ENCODE measurements at regions not wholly inside any gene's neighbourhood (a gene's known extent, or its start where the extent isn't known, plus 50 kb on each side); places are given as distances from the start of the nearest gene placed in this dataset.

- no peak for DNase-seq (ENCODE audit: low read depth)
Measured at GRCh38 chr4:81773557-81773956, 301.9 kb upstream of the RASGEF1B start.

- DNase-seq (ENCODE audit: low read depth), result no peak
Measured at GRCh38 chr4:81771721-81772120, 300.0 kb upstream of the RASGEF1B start.

- DNase-seq (ENCODE audit: low read depth), result no peak
Measured at GRCh38 chr4:81769244-81769643, 297.5 kb upstream of the RASGEF1B start.

- no peak for DNase-seq (ENCODE audit: low read depth)
Measured at GRCh38 chr4:81758574-81759264, 287.0 kb upstream of the RASGEF1B start.

GRCh38 chr4:81757691-81758090 is 286.0 kb upstream of the RASGEF1B start:
- no peak for DNase-seq (ENCODE audit: low read depth)

GRCh38 chr4:81756973-81757372 is 285.3 kb upstream of the RASGEF1B start:
- no peak for DNase-seq (ENCODE audit: low read depth)

GRCh38 chr4:81756042-81756441 is 284.3 kb upstream of the RASGEF1B start:
- DNase-seq (ENCODE audit: low read depth), result no peak

- no peak for DNase-seq (ENCODE audit: low read depth)
Measured at GRCh38 chr4:81754169-81754568, 282.5 kb upstream of the RASGEF1B start.

GRCh38 chr4:81751531-81752289 is 280.0 kb upstream of the RASGEF1B start:
- DNase-seq (ENCODE audit: low read depth), result no peak

GRCh38 chr4:81747242-81747930 is 275.7 kb upstream of the RASGEF1B start:
- DNase-seq (ENCODE audit: low read depth), result no peak

GRCh38 chr4:81746773-81747172 is 275.1 kb upstream of the RASGEF1B start:
- DNase-seq (ENCODE audit: low read depth), result no peak

GRCh38 chr4:81746071-81746470 is 274.4 kb upstream of the RASGEF1B start:
- DNase-seq (ENCODE audit: low read depth), result no peak

GRCh38 chr4:81745050-81745449 is 273.3 kb upstream of the RASGEF1B start:
- no peak for DNase-seq (ENCODE audit: low read depth)

GRCh38 chr4:81743731-81744435 is 272.2 kb upstream of the RASGEF1B start:
- no peak for DNase-seq (ENCODE audit: low read depth)

- DNase-seq (ENCODE audit: low read depth), result no peak
Measured at GRCh38 chr4:81740487-81740886, 268.8 kb upstream of the RASGEF1B start.

GRCh38 chr4:81738891-81739290 is 267.2 kb upstream of the RASGEF1B start:
- no peak for DNase-seq (ENCODE audit: low read depth)

GRCh38 chr4:81737865-81738559 is 266.3 kb upstream of the RASGEF1B start:
- no peak for DNase-seq (ENCODE audit: low read depth)

- no peak for DNase-seq (ENCODE audit: low read depth)
Measured at GRCh38 chr4:81736324-81736723, 264.6 kb upstream of the RASGEF1B start.

GRCh38 chr4:81732980-81733379 is 261.3 kb upstream of the RASGEF1B start:
- DNase-seq (ENCODE audit: low read depth), result no peak

GRCh38 chr4:81724925-81725329 is 253.2 kb upstream of the RASGEF1B start:
- DNase-seq (ENCODE audit: low read depth), result no peak

GRCh38 chr4:81723927-81724587 is 252.3 kb upstream of the RASGEF1B start:
- no peak for DNase-seq (ENCODE audit: low read depth)
